ENCODE measurements at regions not wholly inside any gene's neighbourhood (a gene's known extent, or its start where the extent isn't known, plus 50 kb on each side); places are given as distances from the start of the nearest gene placed in this dataset.

DNA sequence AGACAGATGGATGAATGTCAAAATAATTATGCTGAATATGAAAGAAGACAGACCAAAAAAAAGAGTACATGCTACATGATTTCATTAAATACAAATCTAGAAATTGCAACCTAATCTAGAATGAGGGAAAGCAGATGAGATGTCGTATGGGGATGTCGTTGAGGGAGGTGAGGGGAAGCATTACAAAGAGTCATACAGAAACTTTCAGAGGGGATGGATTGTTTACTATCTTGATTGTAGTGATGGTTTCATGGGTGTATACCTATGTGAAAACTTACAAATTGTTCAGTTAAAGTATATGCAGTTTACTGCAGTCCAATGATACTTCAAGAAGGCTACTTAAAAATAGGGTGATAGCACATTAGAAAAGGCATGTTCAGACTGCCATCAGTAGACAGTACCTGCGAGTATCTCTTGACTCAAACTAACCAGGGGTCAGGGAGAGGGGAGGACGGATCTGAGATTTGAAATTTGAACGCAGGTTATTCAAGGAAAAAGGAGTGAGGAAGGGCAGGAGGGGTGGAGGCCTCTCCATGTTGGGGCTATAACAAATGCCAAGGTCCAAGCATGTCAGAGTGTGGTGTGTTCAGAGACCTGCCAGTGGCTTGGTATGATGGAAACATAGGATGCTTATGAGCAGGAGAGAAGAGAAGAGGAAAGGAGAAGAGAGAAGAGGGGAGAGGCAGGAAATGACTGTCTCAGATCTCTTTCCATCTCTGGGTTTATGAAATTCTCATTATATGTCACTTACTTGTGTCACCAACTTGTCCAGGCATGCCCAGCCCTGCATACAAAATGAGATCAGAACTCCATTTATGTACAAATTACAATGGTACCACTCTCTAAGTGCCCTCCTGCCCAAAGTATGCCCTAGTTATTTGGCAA, 257.3 kb upstream of the CXCR4 start:
- DNase-seq (ENCODE audit: low spot score) (no peak), FAIRE-seq (no peak)

- no peak for FAIRE-seq
- no peak for DNase-seq (ENCODE audit: low spot score)
Measured at GRCh38 chr2:136373841-136374240, 255.9 kb upstream of the CXCR4 start.

GRCh38 chr2:136373029-136373428, 255.1 kb upstream of the CXCR4 start:
- FAIRE-seq: no peak
- DNase-seq (ENCODE audit: low spot score): no peak

GRCh38 chr2:136363900-136364299, 246.0 kb upstream of the CXCR4 start:
- FAIRE-seq (no peak), DNase-seq (ENCODE audit: low spot score) (no peak)

- no peak for FAIRE-seq
- no peak for DNase-seq (ENCODE audit: low spot score)
Measured at GRCh38 chr2:136363470-136363869, 245.5 kb upstream of the CXCR4 start.

DNA sequence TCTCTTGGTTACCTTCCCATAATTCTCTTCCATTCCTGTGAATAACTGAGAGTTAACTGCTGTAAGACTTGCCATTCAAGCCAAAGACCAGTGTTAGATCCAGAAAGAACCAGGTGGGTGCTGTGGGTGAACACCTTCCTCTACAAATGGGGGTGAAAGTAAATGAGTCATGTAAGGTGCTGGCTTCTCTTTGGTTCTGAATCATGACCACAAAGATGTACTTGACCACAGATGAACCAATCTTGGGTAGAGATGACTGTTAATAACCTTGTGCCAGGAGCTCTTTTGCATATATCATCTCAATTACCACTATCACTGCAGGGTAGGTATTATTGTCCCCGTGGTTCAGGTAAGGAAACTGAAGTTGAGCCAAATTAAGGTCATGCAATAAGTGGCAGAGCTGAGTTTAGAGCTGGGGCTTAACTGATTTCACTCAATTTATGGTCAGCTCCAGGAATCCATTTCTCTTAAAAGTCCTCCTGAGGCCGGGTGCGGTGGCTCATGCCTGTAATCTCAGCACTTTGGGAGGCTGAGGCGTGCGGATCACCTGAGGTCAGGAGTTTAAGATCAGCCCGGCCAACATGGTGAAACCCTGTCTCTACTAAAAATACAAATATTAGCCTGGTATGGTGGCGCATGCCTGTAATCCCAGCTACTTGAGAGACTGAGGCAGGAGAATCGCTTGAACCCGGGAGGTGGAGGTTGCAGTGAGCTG, 244.9 kb upstream of the CXCR4 start:
- FAIRE-seq (no peak), DNase-seq (ENCODE audit: low spot score) (no peak)

- no peak for FAIRE-seq
- DNase-seq (ENCODE audit: low spot score): no peak
Measured at GRCh38 chr2:136361521-136361920, 243.6 kb upstream of the CXCR4 start.

GRCh38 chr2:136360790-136361189, 242.8 kb upstream of the CXCR4 start:
- no peak for DNase-seq (ENCODE audit: low spot score)
- FAIRE-seq: no peak

DNA sequence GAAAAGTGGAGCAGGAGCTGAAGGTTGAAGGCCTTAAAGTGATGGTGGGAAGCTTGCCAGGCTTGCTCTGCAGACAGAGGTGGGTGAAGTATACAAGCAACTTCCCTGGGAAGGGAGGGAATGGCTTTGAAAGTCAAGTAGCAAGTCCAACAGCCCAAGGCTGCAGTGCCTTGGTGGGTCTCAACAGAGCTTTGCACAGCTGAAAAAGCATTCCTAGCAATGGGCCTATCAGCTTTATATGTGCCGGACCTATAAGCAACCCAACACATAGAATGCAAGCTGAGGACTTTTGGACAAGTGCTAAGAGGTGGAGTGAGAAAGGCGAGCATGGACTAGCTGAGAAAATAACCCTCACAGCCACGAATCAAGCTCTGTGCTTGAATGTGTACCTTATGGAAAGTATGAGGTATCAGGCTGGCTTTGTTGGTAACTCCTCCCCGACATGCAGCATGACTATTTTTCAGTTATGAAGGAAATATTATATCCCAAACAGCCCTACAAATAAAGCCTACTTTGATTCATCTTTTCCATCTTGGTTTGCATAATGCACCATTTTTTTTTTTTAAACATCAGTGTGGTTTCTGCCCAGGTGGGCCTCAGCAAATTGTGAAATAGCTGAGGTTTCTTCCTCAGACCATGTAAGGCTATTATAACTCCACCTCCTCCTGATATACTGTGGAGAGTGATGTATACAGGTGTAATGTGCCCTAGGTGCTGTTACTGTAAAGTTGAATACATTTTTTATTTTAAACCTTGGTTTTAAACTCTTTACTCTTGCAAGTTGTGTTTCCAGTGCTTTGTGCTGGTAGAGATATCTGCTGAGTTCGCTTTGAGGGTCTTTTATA, 241.4 kb upstream of the CXCR4 start:
- DNase-seq (ENCODE audit: low spot score) (no peak), FAIRE-seq (no peak)

DNA sequence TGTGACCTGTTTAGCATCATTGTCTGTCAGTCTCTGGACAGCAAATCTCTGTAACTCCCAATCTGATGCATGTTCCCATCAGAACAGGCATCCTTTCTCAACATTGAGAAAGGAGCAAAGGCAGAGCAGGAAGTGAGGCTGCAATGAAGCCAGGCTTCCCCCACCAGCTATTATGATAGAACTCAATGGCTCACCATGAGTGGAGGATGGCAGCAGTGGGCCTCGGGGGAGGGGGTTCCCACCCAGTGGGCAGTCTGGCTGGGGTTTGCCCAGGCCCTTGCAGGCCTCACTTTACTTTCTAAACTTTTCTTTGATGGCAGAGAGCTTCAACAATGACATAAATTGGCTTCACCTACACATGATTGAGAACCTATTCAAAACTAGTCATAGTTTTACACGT, 240.6 kb upstream of the CXCR4 start:
- DNase-seq (ENCODE audit: low spot score): no peak
- FAIRE-seq: no peak

DNA sequence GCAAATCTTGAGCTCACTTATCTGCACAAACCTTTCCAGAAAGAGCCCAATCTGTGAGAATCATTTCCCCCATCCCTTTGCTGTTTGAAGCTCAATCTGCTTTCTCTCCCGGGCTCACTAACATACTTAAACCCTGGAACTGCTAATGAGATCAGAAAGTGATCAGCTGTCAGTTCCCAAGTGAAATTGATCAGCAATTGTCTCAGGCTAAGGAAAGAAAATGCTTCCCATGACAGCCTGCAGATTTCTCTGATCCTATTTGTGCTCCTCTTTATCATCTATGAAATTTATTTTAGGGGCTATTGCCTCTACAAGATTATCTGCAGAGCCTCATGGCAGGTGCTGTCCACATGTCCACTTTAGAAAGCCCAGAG, 239.0 kb upstream of the CXCR4 start:
- no peak for DNase-seq (ENCODE audit: low spot score)
- no peak for FAIRE-seq

- FAIRE-seq (no peak), DNase-seq (ENCODE audit: low spot score) (no peak)
Measured at GRCh38 chr2:136356125-136357006, 238.4 kb upstream of the CXCR4 start.

DNA sequence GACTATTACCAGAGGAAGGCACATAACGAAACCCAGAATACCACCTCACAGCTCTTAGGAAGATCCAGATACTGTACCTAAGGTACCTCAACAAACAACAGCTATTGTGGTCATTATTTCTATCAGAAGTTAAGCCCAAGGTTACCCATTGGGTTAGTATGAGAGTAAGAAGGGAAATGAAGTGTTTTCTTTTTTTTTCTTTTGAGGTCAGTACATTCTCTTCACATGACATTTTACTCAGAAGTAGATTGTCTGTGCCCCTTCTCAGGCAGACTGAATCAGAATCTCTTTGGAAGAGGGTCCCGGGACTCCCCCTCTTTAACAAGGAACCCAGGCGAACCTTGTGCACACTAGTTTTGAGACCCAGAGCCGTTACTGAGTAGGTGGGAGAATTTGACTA, 233.7 kb upstream of the CXCR4 start:
- DNase-seq (ENCODE audit: low spot score) (no peak), FAIRE-seq (no peak)

DNA sequence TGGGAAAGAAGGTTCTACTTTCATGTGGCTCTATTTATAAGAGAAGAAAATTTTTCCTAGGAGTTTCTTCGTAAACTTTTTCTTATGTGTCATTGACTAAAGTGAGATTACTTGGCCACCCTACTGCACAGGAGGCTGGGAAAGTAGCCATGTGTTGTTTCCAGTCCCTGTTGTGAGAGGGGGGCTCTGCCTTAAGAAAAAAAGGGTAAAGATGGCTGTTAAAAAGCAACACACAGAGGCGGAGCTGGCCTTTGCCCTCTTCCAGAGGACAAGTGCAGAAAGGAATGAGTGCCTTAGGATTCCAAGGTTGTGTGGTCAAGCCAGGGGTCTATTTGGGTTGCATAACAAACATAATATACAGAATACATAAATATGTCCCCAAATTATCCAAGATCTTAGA, 230.0 kb upstream of the CXCR4 start:
- no peak for DNase-seq (ENCODE audit: low spot score)
- no peak for FAIRE-seq

- DNase-seq (ENCODE audit: low spot score) (no peak), FAIRE-seq (no peak)
Measured at GRCh38 chr2:136344339-136344738, 226.4 kb upstream of the CXCR4 start.

GRCh38 chr2:136342138-136342537, 224.2 kb upstream of the CXCR4 start:
- DNase-seq (ENCODE audit: low spot score) (no peak), FAIRE-seq (no peak)

GRCh38 chr2:136334967-136335366, 217.0 kb upstream of the CXCR4 start:
- FAIRE-seq: no peak
- no peak for DNase-seq (ENCODE audit: low spot score)

DNA sequence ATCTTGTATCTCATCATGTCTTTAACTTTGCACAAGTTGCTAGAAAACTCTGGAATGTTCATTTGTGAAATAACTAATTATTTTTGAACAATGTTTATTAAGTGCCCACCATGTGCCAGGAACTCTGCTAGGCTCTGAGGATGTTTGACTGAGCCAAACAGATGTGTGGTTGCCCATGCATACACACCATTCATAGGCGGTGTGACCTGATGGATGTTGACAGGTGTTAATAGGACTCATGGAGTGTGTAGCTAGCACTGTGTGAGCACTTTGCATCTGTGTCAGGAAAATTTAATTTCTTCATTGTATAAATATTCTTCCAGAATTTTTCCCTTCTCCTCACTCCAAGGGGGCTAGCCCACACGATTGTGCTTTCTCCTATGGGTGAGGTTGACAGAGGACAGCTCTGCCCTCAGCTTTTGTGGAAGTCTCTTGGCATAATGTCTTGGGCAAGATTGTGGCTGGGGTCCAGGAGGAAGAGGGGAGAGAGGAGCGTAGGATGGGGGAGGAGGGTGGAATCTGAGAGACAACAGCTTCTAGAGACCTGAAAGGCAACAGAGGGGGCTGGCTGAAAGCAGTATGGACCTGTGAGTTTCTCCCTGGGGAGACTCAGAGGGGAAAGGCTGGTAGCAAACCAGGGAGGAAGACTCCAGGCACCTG, 214.6 kb upstream of the CXCR4 start:
- DNase-seq (ENCODE audit: low spot score): no peak
- FAIRE-seq: no peak

DNA sequence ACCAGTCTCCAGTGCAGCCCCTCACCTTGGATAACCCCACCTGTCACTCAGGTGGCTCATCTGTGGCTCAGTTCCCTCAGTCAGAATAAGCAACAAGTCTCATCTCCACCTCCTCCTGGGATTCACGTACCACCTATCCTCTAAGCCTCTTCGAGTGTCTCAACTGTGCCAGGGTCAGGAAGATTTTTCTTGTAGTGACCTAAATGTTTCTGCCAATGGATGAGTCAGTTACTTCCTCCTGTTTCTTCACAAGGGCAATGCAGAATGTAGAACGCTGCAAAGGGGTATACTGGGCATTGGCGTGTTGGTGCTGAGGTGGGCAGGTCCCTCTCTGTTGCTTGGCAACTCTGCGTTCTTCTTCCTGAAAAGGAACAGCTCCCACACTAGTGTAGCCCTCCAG, 213.3 kb upstream of the CXCR4 start:
- no peak for DNase-seq (ENCODE audit: low spot score)
- FAIRE-seq: no peak

GRCh38 chr2:136328207-136328795, 210.4 kb upstream of the CXCR4 start:
- DNase-seq (ENCODE audit: low spot score) (no peak), FAIRE-seq (no peak)

Data from urothelium cell line (cell line).